GM12891 (cell line): ENCODE measurements at regions not wholly inside any gene's neighbourhood (a gene's known extent, or its start where the extent isn't known, plus 50 kb on each side); places are given as distances from the start of the nearest gene placed in this dataset.

Experiments used
- POLR2A ChIP-seq: IDR thresholded peaks from 2 replicates; pipeline ENCODE4 v1.6.1; 2011; ENCODE audit warnings: low read depth, low read length, control low read depth
- POLR2AphosphoS5 ChIP-seq: IDR thresholded peaks from 2 replicates; pipeline ENCODE4 v1.6.1; 2011; ENCODE audit warnings: low read depth, low read length, control low read depth
- TAF1 ChIP-seq: IDR thresholded peaks from 2 replicates; pipeline ENCODE4 v1.6.1; 2011; ENCODE audit warnings: low read depth, low read length, control low read depth

DNA sequence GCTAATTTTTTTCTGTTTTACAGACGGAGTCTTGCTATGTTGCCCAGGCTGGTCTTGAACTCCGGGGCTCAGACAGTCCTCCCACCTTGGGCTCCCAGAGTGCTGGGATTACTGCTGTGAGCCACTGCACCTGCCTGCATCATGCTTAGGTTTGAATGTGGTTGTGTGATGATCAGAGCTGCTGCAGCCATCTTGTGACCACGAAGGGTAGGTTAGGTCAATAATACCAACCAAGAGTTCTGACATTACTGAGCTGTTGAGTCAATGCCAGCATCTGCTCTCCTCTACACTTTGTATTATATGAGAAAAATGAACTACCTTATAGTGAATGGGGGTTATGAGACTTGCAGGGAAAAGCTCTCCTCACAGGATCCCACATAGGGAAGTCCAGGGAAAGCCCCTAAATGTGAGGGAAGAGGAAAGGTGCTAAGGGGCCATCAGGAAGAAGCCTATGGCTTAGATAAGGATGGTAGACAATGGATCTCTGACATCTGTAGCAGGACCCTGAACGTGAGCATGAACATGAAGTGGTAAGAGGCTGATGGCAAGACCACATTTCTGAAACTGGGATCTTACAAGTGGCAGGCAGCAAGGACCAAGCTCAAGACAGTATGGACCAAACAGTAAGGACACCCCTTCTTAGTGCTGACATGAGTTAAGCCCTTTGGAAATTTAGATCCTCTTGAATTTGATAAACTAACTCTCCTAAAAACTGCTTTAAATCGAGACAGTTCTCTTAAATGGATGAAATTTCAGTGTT is 75.7 kb upstream of the ZNF169 start:
- no peak for TF ChIP-seq POLR2AphosphoS5
- no peak for TF ChIP-seq POLR2A
- no peak for TF ChIP-seq TAF1
